Limb (tissue), 2 donors: ENCODE measurements at regions not wholly inside any gene's neighbourhood (a gene's known extent, or its start where the extent isn't known, plus 50 kb on each side); places are given as distances from the start of the nearest gene placed in this dataset.
"Not testable (repeated sequence)": the region's sequence is repeated elsewhere in the genome, so short reads cannot be mapped to it uniquely, and the experiment has no call there.

Experiments used
- DNase-seq, 2 donors: peaks; one replicate each; pipeline ENCODE4 v3.0.0-alpha.2; 2016; ENCODE audit errors: extremely low spot score in 2 of 2

GRCh38 chr15:59791755-59792154 is 102.6 kb upstream of the BNIP2 start:
- no peak for DNase-seq

- no peak for DNase-seq
These were observed 102.0 kb upstream of the BNIP2 start for GRCh38 chr15:59791079-59791478.

GRCh38 chr15:59786466-59786865 is 97.3 kb upstream of the BNIP2 start:
- not testable (repeated sequence) for DNase-seq

GRCh38 chr15:59785981-59786380 is 96.9 kb upstream of the BNIP2 start:
- not testable (repeated sequence) for DNase-seq

GRCh38 chr15:59783774-59784520 is 94.8 kb upstream of the BNIP2 start:
- DNase-seq: not testable (repeated sequence)

- DNase-seq: no peak
These were observed 90.0 kb upstream of the BNIP2 start for GRCh38 chr15:59779110-59779509.

- no peak for DNase-seq
These were observed 75.7 kb upstream of the BNIP2 start for GRCh38 chr15:59764775-59765174.

GRCh38 chr15:59762558-59762957 is 73.4 kb upstream of the BNIP2 start:
- DNase-seq: no peak

- not testable (repeated sequence) for DNase-seq
These were observed 71.1 kb upstream of the BNIP2 start for GRCh38 chr15:59760256-59760655.

- DNase-seq: no peak
These were observed 62.7 kb upstream of the BNIP2 start for GRCh38 chr15:59751552-59752413.

- DNase-seq: no peak
These were observed 57.7 kb upstream of the BNIP2 start for GRCh38 chr15:59746777-59747176.

GRCh38 chr15:59741274-59741906 is 52.3 kb upstream of the BNIP2 start:
- DNase-seq: peak; percentile 13 to 28

GRCh38 chr15:59739557-59740186 is 50.6 kb upstream of the BNIP2 start:
- no peak for DNase-seq
